ENCODE measurements at regions not wholly inside any gene's neighbourhood (a gene's known extent, or its start where the extent isn't known, plus 50 kb on each side); places are given as distances from the start of the nearest gene placed in this dataset.

DNA sequence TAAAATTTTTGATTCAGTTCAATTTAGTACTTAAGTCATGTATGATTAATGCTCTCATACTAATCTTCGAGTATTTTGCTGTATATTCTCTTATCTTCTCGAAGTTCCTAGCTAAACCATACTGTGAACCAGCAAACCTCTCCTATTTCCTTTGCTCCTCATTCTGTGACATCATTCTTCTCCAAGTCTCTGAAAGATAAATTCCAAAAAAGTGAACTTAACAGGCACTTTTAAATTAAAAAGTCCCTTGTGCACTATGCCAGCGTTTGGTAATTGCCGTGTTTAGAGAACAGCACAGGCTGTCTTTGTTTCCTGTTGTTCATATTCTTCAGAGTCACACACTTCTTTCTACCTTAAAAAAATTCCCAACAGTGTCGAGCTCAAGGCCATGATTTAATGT, 188.4 kb upstream of the PHACTR1 start:
- DNase-seq: no peak
- intact Hi-C loops (cut with DNase I, micrococcal nuclease): no loop called here
- Histone ChIP-seq H3K36me3 (ENCODE audit: low read depth) (no peaks in the 10 kb centered on the region), H3K4me1 (ENCODE audit: low read depth) (peaks cover 6% of the 10 kb centered on the region), H3K4me3 (no peak overlapping the region), H3K9me3 (no peaks in the 10 kb centered on the region)
- no peak for ATAC-seq
- TF ChIP-seq, protein P1, sequence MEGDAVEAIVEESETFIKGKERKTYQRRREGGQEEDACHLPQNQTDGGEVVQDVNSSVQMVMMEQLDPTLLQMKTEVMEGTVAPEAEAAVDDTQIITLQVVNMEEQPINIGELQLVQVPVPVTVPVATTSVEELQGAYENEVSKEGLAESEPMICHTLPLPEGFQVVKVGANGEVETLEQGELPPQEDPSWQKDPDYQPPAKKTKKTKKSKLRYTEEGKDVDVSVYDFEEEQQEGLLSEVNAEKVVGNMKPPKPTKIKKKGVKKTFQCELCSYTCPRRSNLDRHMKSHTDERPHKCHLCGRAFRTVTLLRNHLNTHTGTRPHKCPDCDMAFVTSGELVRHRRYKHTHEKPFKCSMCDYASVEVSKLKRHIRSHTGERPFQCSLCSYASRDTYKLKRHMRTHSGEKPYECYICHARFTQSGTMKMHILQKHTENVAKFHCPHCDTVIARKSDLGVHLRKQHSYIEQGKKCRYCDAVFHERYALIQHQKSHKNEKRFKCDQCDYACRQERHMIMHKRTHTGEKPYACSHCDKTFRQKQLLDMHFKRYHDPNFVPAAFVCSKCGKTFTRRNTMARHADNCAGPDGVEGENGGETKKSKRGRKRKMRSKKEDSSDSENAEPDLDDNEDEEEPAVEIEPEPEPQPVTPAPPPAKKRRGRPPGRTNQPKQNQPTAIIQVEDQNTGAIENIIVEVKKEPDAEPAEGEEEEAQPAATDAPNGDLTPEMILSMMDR (IDR thresholded peaks at IDR 0.05): no peak

DNA sequence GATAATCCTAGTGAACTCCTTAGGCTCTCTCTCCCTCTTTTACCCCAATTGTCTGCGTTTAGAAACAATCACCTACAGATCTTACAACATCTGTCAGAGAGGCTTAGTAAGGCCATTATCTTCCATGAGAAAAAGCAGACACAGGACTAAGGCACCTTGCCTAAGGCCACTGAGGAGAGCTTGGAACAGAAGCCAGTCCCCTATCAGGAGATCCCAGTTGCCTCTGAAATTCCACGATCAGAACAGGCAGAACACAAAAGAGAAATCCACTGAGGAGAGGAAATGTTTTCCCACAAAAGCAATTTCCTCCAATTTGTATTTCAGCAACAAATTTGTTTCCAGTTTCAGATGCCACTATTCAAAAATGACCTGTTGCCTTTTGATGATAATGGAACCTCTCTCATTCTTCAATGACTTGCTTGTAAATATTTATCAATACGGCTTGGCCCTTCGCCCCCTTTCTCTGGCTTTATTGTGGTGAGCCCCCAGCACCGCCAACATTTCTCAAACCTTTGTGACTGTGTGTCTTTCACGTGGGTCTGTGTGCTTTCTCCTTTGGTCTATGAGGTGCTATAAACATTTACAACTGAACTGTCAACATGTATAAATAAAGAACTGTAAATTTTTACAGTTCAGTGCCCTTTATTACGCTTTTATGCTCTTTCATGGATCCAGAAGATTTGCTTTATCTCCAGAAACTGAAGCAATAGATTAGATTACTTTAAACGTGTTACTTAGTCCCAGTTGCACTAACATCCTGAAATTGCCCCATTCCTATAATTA, 187.8 kb upstream of the PHACTR1 start:
- H3K9me3 ChIP-seq: no peaks in the 10 kb centered on the region
- H3K4me3 ChIP-seq: no peak overlapping the region
- peak in 1 of 3 donors; percentile 52 for DNase-seq
- H3K36me3 ChIP-seq (ENCODE audit: low read depth): no peaks in the 10 kb centered on the region
- intact Hi-C loops (cut with DNase I, micrococcal nuclease): no loop called here
- peaks cover 6% of the 10 kb centered on the region for H3K4me1 ChIP-seq (ENCODE audit: low read depth)
- ATAC-seq: peak; percentile 95
- TF ChIP-seq, protein P1 (IDR thresholded peaks at IDR 0.05): no peak

DNA sequence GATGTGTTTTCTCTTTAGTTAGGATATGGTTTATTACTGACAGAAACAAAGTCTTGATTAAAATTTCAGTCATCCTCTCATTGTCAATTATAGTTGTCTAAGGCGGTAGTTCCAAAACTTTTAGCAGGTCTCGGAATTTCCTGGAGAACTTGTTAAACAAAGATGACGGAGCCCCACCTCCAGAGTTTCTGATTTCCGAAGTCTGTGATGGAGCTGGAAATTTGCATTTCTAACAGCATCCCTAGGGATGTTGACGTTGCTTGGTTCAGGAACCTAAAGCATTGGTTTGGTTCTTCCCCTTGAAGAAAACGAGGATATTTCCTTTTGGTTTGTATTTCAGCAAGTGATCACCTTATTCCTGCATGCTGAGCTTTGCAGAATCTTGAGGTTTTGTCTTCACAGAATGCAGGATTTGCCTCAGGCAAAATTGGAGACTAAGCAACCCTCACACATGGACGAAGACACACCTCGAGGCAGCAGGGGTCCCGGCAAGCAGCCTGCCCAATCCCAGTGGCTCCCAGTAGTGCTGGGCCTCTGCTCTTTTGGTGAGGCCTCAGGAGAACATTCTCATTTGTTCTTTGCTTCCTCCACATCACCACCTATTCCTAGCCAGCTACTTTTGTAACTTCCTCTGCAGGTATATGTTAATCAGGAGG, 187.1 kb upstream of the PHACTR1 start:
- TF ChIP-seq, protein P1 (IDR thresholded peaks at IDR 0.05): no peak
- no peak overlapping the region for H3K4me3 ChIP-seq
- peak; percentile 62 for ATAC-seq
- DNase-seq: peak in 1 of 3 donors; percentile 30
- H3K4me1 ChIP-seq (ENCODE audit: low read depth): peaks cover 6% of the 10 kb centered on the region
- H3K36me3 ChIP-seq (ENCODE audit: low read depth): no peaks in the 10 kb centered on the region
- no peaks in the 10 kb centered on the region for H3K9me3 ChIP-seq
- intact Hi-C loops (cut with DNase I, micrococcal nuclease): no loop called here

DNA sequence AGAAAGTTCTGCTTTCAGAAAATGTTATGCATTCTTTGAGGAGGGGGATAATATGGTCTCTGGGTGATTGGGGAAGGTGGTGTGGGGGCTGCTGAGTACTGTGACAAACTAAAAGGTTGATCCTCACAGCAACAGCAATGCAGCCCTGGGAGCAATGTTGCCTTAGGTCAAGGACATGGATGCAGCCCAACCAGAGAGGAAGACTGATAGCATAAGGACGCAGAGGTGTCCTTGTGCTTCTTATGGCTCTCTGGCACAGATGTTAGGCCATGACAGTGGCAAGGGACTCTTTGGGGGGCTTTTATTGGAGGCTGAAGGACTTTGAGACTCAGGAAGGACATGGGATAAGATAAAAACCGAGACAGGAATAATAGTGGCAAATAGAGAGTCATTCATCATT, 186.2 kb upstream of the PHACTR1 start:
- Histone ChIP-seq H3K4me3 (no peak overlapping the region), H3K36me3 (ENCODE audit: low read depth) (no peaks in the 10 kb centered on the region), H3K9me3 (no peaks in the 10 kb centered on the region), H3K4me1 (ENCODE audit: low read depth) (peaks cover 6% of the 10 kb centered on the region)
- DNase-seq: no peak
- intact Hi-C loops (cut with DNase I, micrococcal nuclease): no loop called here
- ATAC-seq: no peak
- TF ChIP-seq, protein P1 (IDR thresholded peaks at IDR 0.05): no peak

DNA sequence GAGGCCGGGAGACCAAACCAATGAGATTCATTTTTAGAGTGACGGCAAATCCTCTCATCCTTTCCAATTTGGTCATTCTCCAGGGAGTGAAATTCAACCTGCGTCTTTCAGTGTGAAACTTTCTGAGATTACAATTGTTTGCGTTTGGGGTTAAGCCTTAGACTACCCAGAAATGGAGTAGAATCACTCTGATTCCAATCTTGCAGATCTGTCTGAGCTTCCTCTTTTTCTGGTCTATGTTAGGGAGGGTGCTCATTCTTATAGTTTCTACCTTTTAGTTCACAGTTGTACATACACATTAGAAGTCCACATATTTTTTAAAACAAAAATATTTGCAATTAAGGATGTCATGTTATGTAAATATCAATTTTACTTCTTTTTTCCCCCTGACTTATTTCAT, 183.0 kb upstream of the PHACTR1 start:
- Histone ChIP-seq H3K4me1 (ENCODE audit: low read depth) (peaks cover 6% of the 10 kb centered on the region), H3K9me3 (no peaks in the 10 kb centered on the region), H3K4me3 (no peak overlapping the region), H3K36me3 (ENCODE audit: low read depth) (no peaks in the 10 kb centered on the region)
- no peak for DNase-seq
- ATAC-seq: no peak
- intact Hi-C loops (cut with DNase I, micrococcal nuclease): no loop called here
- TF ChIP-seq, protein P1 (IDR thresholded peaks at IDR 0.05): no peak
